Femur (tissue), 1 donor: ENCODE measurements at regions not wholly inside any gene's neighbourhood (a gene's known extent, or its start where the extent isn't known, plus 50 kb on each side); places are given as distances from the start of the nearest gene placed in this dataset.
A peak's percentile ranks its signal among the peaks of the same experiment; 100 is the strongest.
"Not testable (repeated sequence)": the region's sequence is repeated elsewhere in the genome, so short reads cannot be mapped to it uniquely, and the experiment has no call there.

ENCODE experiments used
- DNase-seq: peaks from one replicate; pipeline ENCODE4 v3.0.0-alpha.2; 2017

GRCh38 chr13:79973533-79973963 lies 367.4 kb downstream of the SPRY2 start:
- DNase-seq, result no peak

- DNase-seq, result no peak
Observed at GRCh38 chr13:79972066-79972569, 368.8 kb downstream of the SPRY2 start.

DNA sequence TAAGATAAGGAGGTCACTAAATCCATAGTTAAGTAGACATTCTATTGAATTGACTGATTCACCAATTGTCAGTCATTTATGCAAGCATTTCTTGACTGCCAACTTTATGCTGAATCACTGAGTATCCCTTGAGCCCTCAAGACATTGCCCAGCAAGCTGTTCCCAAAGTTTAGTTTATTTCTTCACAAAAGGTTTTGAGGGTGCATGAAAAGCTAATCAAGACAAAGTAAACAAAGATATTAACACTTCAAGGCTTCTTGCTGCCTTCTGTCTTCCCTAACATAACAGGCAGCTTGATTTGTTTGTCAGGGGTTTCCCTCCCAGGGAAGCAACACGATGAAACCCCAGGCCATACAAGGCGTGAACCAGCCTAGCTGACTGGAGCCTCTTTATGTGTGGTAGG lies 374.4 kb downstream of the SPRY2 start:
- no peak for DNase-seq

DNA sequence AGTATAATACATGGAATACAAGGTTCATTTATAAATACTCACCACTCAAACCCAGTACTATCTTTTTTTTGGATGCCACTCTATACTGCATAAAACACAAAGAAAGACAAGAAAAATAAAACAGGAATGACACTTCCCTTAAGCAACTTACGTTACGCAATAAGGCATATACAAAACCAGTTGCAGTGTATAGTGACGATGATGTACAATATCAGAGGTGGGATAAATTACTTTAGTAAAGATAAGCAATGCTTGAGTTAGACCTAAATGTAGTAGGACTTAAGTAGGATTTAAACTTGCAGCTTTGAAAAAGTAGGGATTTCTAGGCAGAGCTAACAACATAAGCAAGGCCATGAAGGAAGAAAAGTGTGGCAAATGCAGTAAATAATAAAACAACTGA lies 374.9 kb downstream of the SPRY2 start:
- DNase-seq, result no peak

DNA sequence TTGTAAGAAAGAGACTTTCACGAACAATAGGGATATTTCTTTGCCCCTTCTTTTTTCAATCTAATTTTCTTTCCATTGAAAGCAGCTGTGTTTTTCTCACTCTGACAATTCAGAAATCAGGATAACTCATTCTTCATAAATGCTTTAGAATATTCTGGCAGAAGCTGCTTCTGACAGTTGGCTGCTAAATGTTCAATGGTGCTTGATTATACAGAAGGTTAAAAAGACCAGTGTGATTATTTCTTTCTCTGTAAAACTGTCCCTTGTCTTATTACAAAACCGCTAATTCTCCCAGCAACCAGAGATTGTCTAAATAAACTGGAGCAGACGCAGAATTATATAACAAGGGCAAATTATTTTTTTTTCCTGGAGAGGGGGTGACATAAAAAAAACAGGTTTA lies 394.4 kb downstream of the SPRY2 start:
- no peak for DNase-seq

GRCh38 chr13:79943346-79944023 lies 397.4 kb downstream of the SPRY2 start:
- DNase-seq, result no peak

- DNase-seq, result no peak
Observed at GRCh38 chr13:79941752-79942151, 399.2 kb downstream of the SPRY2 start.

DNA sequence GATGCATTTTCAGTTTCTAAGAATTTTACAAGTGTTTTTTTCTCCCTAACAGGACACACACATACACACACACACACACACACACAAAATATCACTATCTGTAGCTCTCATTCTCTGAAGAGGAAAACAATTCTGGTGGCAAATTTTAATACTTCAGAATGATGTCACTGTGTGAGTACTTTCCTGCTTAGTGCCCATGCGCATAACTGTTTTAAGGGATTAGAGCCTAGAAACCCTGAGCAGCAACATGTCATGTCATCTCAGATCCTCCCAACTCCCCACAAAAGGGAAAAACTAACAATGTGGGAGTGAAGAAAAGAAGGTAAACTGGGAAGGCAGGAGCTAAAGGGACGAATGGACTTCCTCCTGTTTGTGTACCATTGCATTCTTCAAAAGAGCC lies 401.2 kb downstream of the SPRY2 start:
- no peak for DNase-seq

GRCh38 chr13:79937771-79938216 lies 403.1 kb downstream of the SPRY2 start:
- no peak for DNase-seq

DNA sequence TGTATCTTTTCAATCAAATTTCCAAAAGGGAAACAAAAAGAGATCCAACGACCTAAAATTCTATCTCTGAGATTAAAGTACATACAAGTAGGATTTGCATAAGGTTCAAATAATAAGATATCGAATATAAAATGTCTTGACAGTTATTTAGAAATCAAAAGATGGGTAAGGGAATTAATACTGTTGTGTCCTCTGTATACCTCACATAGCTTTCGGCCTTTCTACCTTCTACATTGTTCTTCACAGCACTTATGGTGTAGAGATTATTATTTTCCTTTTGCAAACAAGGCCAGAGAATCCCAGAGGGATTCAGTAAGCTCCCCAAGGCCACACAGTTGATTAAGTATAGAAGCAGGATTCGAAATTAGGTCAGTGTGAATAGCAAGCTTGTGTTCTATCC lies 403.6 kb downstream of the SPRY2 start:
- no peak for DNase-seq

DNA sequence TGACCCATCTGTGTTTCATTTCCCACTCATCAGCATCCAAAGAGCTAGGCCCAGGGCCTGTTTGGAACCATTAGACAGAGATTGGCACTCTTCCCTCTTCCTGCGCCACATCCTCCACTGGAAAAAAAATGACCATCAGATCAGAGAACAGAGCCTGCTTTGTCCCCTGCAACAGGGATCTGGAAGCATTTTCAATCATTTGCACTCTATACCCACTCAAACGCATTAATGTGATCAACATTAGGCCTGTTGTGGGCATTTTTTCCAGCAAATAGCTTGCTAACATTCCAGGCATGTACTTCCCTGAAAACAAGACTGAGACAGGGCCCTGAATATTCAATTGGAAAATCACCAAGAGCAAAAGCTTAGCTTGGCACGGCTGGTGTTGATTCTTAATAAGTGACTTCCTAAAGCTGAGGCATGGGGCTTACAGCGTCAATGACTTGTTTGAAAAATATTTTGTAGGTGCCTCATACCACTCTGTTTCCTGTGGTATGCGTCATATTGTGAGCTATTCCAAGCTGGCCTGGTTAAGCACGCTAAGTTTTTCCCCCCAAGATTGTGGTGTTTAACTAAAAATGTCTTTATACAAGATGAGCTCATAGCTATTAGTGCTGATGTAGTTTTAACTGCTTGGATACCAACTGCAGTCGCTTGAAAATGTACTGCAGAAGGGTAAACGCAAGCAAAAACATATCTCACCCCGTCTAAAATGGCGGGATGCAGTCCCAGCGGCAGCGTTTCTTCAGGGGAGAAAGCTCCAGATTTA lies 404.4 kb downstream of the SPRY2 start:
- peak; percentile 75 for DNase-seq

DNA sequence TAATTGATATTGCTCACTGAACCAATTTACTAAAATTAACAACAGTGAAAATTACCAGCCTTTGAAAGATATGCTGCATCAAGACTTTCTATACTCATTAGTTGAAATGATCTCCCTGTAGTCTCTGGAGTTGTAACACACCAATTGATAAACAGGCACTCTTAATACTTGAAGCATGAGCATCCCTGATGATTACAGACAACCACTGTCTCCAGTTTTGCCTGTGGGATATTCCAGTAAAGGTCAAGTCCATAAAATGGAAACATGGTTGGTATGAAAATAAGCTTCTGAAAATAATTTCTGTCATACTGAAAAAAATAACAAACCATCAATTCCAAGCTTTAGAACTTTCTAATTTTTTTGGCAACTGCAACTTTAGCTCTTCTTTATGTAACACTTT lies 405.8 kb downstream of the SPRY2 start:
- no peak for DNase-seq

- DNase-seq, result no peak
Observed at GRCh38 chr13:79933389-79933788, 407.5 kb downstream of the SPRY2 start.

DNA sequence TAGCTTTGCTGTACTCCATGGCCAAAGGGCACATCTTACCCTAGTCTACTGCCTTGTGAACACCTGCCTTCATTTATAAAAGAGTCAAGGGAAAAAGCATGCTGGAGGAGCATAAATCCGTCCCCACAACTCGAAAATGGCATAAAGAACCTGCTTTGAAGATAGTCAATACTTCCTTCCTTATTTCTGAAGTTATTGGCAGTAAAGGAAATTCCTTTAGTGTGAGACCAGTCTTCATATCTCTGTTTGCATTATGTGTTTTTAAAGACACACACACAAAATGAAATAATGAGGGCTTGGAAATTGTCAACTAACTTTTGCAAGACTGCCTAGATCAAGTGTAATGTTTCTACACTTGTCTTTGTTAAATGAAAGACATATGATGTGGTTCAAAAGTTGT lies 408.4 kb downstream of the SPRY2 start:
- DNase-seq, result no peak

- DNase-seq, result not testable (repeated sequence)
Observed at GRCh38 chr13:79923973-79924556, 416.9 kb downstream of the SPRY2 start.

- DNase-seq, result no peak
Observed at GRCh38 chr13:79919091-79919490, 421.8 kb downstream of the SPRY2 start.

GRCh38 chr13:79918620-79919019 lies 422.3 kb downstream of the SPRY2 start:
- no peak for DNase-seq

- DNase-seq, result no peak
Observed at GRCh38 chr13:79917628-79918027, 423.3 kb downstream of the SPRY2 start.

DNA sequence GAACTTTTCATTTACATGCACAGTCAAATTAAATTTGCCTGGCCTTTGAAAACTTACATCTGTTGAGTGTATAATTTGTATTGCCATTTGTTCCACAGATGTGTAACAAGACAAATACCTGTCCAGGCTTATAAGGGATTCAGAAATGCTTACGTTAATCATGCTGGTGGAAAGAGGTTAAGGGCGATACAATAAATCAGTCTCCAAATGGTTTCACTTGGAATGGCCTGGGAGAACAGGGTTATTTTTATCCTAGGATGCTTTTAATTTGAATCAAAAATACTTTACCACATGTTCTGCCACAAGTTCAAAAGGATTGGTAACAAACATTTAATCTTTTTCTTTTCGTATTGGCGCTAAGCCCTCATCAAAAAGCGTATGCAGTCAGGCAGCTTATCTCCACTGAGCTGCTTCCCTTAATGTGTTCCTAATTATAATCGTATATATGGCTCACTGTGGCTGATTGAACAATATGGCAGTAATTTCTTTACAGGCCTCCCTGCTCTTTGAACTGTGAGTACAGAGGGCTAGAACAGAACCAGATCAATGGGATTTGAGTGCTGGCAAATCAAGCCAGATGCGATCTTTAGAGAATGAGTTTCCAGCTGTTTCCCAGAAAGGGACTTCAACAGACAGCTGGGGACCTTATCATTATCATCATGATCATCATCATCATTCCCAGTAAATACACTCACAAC lies 425.7 kb downstream of the SPRY2 start:
- no peak for DNase-seq

DNA sequence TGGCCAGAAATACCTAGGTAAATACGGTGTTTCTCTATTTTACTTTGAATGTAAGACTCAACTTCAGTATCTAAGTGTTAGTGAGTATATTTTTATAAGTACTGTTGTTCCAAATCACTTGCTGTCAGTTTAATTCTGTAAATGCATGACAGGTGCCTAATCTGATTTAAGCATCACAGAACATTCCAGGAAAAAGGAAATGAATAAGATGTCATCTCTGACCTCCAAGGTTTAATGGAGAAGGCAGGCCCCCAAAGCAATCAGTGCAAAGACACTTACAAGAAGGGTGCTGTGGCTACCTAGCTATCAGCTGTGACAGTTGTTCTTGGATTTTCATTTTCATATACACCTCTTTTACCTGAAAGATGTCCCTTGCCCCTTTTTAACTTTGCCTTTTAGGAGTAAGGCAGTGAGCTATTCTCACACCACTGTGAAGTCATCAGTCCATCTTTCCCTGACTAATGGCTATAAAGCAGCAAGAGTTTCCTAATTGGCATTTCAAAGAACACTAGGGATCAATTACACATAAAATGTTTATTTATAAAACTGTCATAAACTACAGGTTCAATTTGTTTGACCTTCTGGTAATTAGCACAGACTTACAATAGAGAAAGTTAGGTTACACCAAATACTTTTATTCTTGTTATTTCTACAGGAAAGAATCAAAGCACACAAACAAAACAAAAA lies 427.6 kb downstream of the SPRY2 start:
- DNase-seq, result no peak

GRCh38 chr13:79912403-79912802 lies 428.5 kb downstream of the SPRY2 start:
- DNase-seq, result no peak

- no peak for DNase-seq
Observed at GRCh38 chr13:79910875-79911540, 429.9 kb downstream of the SPRY2 start.
